Neural cell (in vitro differentiated cells): ENCODE measurements at regions not wholly inside any gene's neighbourhood (a gene's known extent, or its start where the extent isn't known, plus 50 kb on each side); places are given as distances from the start of the nearest gene placed in this dataset.

Experiments used
- H2AFZ ChIP-seq: fragments of 200-600, 300-800 bp; sonication (generic), shearing (Covaris generic); 2 replicates; pipeline ENCODE4 v1.6.0; 2014; ENCODE audit warnings: low read depth, mild to moderate bottlenecking, antibody characterized with exemption, low read length, moderate library complexity
- H3F3A ChIP-seq: fragments of 200-600 bp; shearing (Covaris generic); 2 replicates; pipeline ENCODE4 v1.6.1; 2016; ENCODE audit warnings: mild to moderate bottlenecking, moderate library complexity, mixed read lengths, antibody characterized with exemption, low read length; ENCODE audit not compliant: insufficient read depth, poor library complexity, severe bottlenecking
- H3K27ac ChIP-seq: fragments of 200-600, 300-800 bp; sonication (generic), shearing (Covaris generic); 2 replicates; pipeline ENCODE4 v1.5.1; 2014; ENCODE audit warnings: mild to moderate bottlenecking, low read length, moderate library complexity
- H3K27me3 ChIP-seq: fragments of 300-800, 200-600 bp; sonication (generic), shearing (Covaris generic); 2 replicates; pipeline ENCODE4 v1.6.0; 2014; ENCODE audit warnings: mild to moderate bottlenecking, low read depth, low read length, moderate library complexity; ENCODE audit not compliant: insufficient read depth
- H3K36me3 ChIP-seq: fragments of 300-800, 200-600 bp; sonication (generic), shearing (Covaris generic); 2 replicates; pipeline ENCODE4 v1.5.1; 2014; ENCODE audit warnings: mild to moderate bottlenecking, antibody characterized with exemption, low read length, moderate library complexity; ENCODE audit not compliant: insufficient read depth
- H3K4me2 ChIP-seq: fragments of 300-800, 200-600 bp; sonication (generic), shearing (Covaris generic); 2 replicates; pipeline ENCODE4 v1.6.0; 2014; ENCODE audit warnings: mild to moderate bottlenecking, low read length
- H3K4me3 ChIP-seq: fragments of 300-800, 200-600 bp; sonication (generic), shearing (Covaris generic); 2 replicates; pipeline ENCODE4 v1.5.1; 2014; ENCODE audit warnings: mild to moderate bottlenecking, low read length, moderate library complexity
- H3K79me2 ChIP-seq: fragments of 200-600 bp; shearing (Covaris generic); replicated peaks from 2 replicates; pipeline ENCODE4 v1.6.0; 2014; ENCODE audit warnings: mild to moderate bottlenecking, low read length, moderate library complexity; ENCODE audit not compliant: insufficient read depth
- H3K9ac ChIP-seq: fragments of 300-800, 200-600 bp; sonication (generic), shearing (Covaris generic); 2 replicates; pipeline ENCODE4 v1.6.1; 2016; ENCODE audit warnings: mild to moderate bottlenecking, low read length, mixed read lengths
- H3K9me2 ChIP-seq: fragments of 200-600 bp; shearing (Covaris generic); 2 replicates; pipeline ENCODE4 v1.6.1; 2016; ENCODE audit warnings: mild to moderate bottlenecking, low read length, mixed read lengths; ENCODE audit not compliant: insufficient read depth
- H3K9me3 ChIP-seq: fragments of 200-600, 300-800 bp; sonication (generic), shearing (Covaris generic); 2 replicates; pipeline ENCODE4 v1.6.1; 2016; ENCODE audit warnings: mild to moderate bottlenecking, mixed run types, low read length, moderate library complexity, mixed read lengths
- H4K20me1 ChIP-seq: fragments of 200-600 bp; shearing (Covaris generic); 2 replicates; pipeline ENCODE4 v1.6.1; 2016; ENCODE audit warnings: mild to moderate bottlenecking, mixed run types; ENCODE audit not compliant: insufficient read depth
- CTCF ChIP-seq: fragments of 450-650 bp; IDR thresholded peaks from 2 replicates; pipeline ENCODE4 v1.5.1; 2014; ENCODE audit warnings: antibody characterized with exemption, mild to moderate bottlenecking, moderate library complexity; ENCODE audit not compliant: poor library complexity, severe bottlenecking
- EP300 ChIP-seq: fragments of 450-650 bp; conservative IDR thresholded peaks from 2 replicates; pipeline ENCODE4 v1.6.1; 2014; ENCODE audit warnings: antibody characterized with exemption, mild to moderate bottlenecking, moderate library complexity; ENCODE audit not compliant: poor library complexity, severe bottlenecking
- EZH2 ChIP-seq: fragments of 200-600, 300-800 bp; shearing (Covaris generic), sonication (generic); IDR thresholded peaks from 2 replicates; pipeline ENCODE4 v1.6.1; 2014; ENCODE audit warnings: antibody characterized with exemption, low read length, borderline replicate concordance, mild to moderate bottlenecking; ENCODE audit not compliant: insufficient read depth, poor library complexity, severe bottlenecking
- MXI1 ChIP-seq: fragments of 450-650 bp; conservative IDR thresholded peaks from 2 replicates; pipeline ENCODE4 v1.6.1; 2014; ENCODE audit warnings: antibody characterized with exemption, mild to moderate bottlenecking; ENCODE audit not compliant: poor library complexity, severe bottlenecking
- POLR2AphosphoS5 ChIP-seq: IDR thresholded peaks from 2 replicates; pipeline ENCODE4 v1.6.1; 2012
- RAD21 ChIP-seq: fragments of 450-650 bp; conservative IDR thresholded peaks from 2 replicates; pipeline ENCODE4 v1.6.1; 2014; ENCODE audit warnings: antibody characterized with exemption, mild to moderate bottlenecking, moderate library complexity
- REST ChIP-seq: IDR thresholded peaks from 2 replicates; pipeline ENCODE4 v1.6.1; 2012; ENCODE audit warnings: borderline replicate concordance
- SMC3 ChIP-seq: fragments of 450-650 bp; conservative IDR thresholded peaks from 2 replicates; pipeline ENCODE4 v1.6.1; 2014; ENCODE audit warnings: antibody characterized with exemption, mild to moderate bottlenecking, moderate library complexity; ENCODE audit not compliant: poor library complexity
- TAF1 ChIP-seq: IDR thresholded peaks from 2 replicates; pipeline ENCODE4 v1.6.1; 2012; ENCODE audit warnings: low read depth

- TF ChIP-seq POLR2AphosphoS5 (no peak), EZH2 (no peak), CTCF (no peak), TAF1 (no peak), SMC3 (no peak), EP300 (no peak)
- H3K9me3 ChIP-seq: no peaks in the 10 kb centered on the region
- H3K9me2 ChIP-seq: no peaks in the 10 kb centered on the region
- H3K79me2 ChIP-seq: no peaks in the 10 kb centered on the region
- H3F3A ChIP-seq: no peaks in the 10 kb centered on the region
- no peak overlapping the region for H3K27ac ChIP-seq
- H4K20me1 ChIP-seq: no peaks in the 10 kb centered on the region
- no peak overlapping the region for H3K4me3 ChIP-seq
- no peak overlapping the region for H3K4me2 ChIP-seq
- no peak overlapping the region for H3K9ac ChIP-seq
- H3K36me3 ChIP-seq: no peaks in the 10 kb centered on the region
- no peak overlapping the region for H2AFZ ChIP-seq
- no peaks in the 10 kb centered on the region for H3K27me3 ChIP-seq
These were observed 456.6 kb downstream of the FGF9 start for GRCh38 chr13:22127277-22128164.

- Histone ChIP-seq H3K9me2 (no peaks in the 10 kb centered on the region), H3K4me3 (no peak overlapping the region), H3K79me2 (no peaks in the 10 kb centered on the region), H3K4me2 (no peak overlapping the region), H3K36me3 (no peaks in the 10 kb centered on the region), H3F3A (no peaks in the 10 kb centered on the region), H3K9ac (no peak overlapping the region), H3K27ac (no peak overlapping the region), H2AFZ (no peak overlapping the region), H3K9me3 (no peaks in the 10 kb centered on the region), H3K27me3 (no peaks in the 10 kb centered on the region), H4K20me1 (no peaks in the 10 kb centered on the region)
- TF ChIP-seq CTCF: no peak
- no peak for TF ChIP-seq MXI1
- TF ChIP-seq TAF1: no peak
- no peak for TF ChIP-seq SMC3
- TF ChIP-seq RAD21: no peak
- TF ChIP-seq EZH2: no peak
- no peak for TF ChIP-seq EP300
- TF ChIP-seq REST: no peak
- no peak for TF ChIP-seq POLR2AphosphoS5
These were observed 457.9 kb downstream of the FGF9 start for GRCh38 chr13:22128441-22129408.
